HG02852 (cell line): ENCODE measurements at regions not wholly inside any gene's neighbourhood (a gene's known extent, or its start where the extent isn't known, plus 50 kb on each side); places are given as distances from the start of the nearest gene placed in this dataset.

ENCODE experiments used
- ATAC-seq: cut with Tn5 transposase; IDR thresholded peaks from one replicate; pipeline ENCODE4 v1.9.1; 2021; ENCODE audit warnings: mild to moderate bottlenecking, moderate library complexity; ENCODE audit not compliant: unreplicated experiment

DNA sequence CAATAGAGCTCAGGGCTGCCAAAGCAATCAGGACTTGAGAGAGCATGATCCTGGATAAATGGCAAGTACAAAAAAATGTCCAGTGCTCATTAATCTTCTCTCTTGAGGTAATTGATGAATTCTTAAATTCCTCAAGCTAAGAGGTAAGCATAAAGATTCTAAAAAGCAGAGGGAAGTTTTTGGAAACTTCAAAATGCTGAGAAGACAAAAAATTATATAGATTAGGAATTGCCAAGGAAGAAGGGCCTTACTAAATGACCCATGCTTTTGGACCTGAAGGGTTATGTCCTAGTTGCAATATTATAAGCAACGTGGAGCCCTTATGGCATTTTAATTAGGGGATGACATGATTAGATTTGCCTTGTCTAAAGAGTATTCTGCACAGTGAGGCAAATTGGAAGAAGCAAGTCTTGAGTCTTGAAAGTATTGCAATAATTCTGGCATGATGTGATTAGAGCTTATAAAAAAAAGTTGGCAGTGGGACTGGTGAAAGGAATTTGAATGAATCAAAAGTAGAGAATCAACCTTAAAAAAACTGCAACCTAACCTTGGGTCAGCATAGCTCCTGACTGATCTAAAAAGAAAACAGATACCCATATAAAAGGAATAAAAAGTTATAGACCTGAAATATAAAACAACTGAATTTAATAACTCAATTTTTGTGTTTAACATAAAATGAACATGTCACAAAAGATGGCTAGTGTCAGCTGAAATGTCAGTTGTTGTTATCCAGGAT is 323.8 kb upstream of the ARRDC3 start:
- ATAC-seq, result no peak

DNA sequence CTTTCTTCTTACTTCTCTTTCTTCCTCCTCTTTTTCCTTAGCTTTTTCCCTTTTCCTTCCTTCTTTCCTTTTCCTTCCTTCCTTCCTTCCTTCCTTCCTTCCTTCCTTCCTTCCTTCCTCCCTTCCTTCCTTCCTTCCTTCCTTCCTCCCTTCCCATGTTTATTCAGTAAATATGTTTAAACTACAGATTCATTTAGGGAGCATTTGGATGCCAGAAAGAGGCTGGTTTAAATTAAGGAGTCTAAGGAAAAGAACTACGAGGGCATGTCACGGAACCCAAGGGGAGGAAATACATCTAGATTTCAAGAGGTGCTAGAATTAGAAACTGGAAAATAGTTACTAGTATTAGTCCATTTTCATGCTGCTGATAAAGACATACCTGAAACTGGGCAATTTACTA is 320.0 kb upstream of the ARRDC3 start:
- no peak for ATAC-seq

DNA sequence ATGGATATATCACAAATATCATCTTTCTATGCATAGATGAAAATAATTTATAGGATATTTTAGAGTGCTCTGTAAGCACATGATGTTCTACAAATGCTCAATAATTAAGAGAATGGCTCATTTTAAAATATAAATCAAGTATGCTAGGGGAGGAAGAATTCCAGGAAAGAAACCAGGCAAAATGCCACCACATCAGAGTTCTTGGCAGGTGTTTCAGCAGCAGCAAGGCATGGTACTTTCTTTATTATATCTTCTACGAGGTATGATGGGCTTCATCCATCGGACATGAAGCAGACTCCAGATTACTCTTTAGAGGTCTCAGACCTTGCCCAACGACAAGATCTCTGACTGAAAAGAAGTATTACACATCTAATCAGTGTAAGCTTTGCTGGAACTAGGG is 316.3 kb upstream of the ARRDC3 start:
- no peak for ATAC-seq

DNA sequence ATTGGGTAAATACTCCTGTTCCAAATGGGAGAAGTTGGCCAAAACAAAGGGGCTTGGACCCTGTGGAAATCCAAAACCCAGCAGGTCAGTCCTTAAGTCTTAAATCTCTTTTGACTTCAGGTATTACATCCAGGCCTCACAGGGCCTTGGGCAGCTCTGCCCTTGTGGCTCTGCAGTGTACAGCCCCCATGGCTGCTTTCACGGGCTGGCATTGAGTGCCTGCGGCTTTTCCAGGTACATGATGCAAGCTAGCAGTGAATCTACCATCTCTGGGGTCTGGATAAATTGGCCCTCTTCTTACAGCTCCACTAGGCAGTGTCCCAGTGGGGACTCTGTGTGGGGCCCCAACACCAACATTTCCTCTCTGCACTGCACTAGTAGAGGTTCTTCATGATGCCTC is 308.5 kb upstream of the ARRDC3 start:
- ATAC-seq, result no peak

DNA sequence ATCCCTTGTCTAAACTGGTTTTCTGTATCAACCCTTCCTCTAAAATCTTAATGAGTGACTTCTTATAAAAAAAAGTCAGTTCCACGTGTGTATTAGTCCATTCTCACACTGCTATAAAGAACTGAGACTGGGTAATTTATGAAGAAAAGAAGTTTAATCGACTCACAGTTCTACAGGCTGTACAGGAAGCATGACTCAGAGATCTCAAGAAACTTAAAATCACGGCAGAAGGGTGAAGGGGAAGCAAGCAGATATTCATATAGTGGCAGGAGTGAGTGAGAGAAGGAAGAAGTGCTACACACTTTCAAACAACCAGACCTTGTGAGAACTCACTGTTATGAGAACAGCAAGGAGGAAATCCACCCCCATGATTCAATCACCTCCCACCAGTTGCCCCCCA is 307.8 kb upstream of the ARRDC3 start:
- ATAC-seq, result no peak

DNA sequence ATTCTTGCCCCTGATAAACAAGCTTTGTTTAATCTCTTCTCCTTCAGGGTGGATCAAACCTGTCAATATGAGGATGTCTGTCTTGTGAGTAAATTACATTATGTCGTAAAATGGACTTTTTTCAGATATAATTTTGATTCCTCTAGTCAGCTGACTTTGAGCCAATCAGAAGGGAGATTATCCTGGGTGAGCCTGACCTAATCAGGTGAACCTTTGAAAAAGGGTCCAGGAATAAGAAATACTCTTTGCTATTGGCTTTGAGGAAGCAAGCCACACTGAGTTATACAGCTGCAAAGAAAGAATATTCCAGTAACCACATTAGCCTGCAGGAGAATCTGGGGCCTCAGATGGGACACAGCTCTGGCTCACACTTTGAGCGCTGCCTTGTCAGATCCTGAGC is 304.3 kb upstream of the ARRDC3 start:
- ATAC-seq, result no peak

DNA sequence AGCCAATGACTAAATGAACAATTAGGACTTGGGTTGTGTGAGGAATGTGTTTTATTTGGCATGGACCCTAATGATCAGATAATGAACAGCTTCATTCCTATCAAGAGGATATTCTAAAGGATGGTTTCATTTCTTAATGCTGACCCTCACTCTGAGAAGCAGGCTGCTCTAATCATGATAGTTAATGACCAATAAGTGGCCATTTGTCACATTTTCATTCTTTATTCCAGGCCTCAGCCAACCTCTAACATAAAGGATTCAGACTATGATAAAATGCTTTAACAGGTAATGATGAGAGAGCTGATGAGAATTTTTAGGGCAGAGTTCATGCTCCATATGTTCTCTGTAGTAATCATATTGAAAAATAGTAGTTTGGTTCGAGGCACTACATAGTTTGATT is 301.5 kb upstream of the ARRDC3 start:
- no peak for ATAC-seq

DNA sequence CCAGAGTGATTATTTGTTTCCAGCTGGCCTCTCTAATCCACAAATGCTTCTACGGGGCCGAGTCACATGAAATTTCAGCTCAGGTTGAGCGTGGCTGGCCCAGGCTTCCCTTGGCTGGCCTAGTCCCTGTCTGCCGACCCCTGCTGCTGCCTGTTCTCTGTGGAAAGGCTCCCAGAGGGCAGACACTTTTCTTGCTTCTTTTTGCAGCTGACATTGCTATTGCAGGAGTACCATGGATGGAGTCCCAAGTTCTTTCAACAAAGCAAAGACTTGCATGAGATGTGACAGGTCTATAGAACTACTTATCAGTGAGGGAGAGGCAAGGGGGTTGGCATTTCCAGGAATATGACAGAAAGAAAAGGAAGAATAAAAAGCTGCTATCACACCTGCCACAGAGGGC is 287.4 kb upstream of the ARRDC3 start:
- no peak for ATAC-seq

DNA sequence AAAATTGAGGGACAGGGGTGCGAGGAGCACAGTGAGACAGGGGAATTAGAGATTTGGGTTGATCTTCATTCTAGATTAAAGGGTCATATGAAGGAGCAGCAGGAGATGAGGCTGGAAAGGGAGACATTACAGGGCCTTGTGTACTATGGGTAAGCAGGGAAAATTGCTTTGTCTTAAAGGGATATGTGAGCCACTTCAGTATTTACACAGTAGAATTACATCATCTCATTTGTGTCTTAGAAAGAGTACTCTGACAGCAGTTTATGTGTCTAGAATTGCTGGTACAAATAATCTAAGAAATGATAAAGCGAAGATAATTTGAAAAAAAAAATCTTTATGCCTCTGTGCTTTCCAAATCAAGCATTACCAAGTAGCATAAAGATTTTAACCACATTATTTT is 287.0 kb upstream of the ARRDC3 start:
- ATAC-seq, result no peak

DNA sequence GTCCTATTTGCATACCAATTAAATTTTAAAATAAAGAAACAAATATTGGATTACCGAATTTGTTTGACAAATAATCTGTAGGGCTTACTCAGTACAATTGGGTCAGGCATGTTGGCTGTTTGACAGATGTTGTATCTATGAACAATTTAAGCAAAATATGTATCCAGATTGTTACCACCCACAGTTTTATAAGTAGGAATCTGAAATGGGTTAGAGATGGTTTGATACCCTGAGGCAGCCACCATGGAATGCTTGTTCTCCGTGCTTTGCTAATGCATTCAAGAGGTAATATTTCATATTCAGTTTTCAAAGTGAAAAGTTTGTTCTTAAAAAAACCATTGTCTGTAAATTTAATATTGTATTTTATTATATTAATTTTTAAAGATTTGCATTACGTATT is 285.1 kb upstream of the ARRDC3 start:
- ATAC-seq, result no peak

DNA sequence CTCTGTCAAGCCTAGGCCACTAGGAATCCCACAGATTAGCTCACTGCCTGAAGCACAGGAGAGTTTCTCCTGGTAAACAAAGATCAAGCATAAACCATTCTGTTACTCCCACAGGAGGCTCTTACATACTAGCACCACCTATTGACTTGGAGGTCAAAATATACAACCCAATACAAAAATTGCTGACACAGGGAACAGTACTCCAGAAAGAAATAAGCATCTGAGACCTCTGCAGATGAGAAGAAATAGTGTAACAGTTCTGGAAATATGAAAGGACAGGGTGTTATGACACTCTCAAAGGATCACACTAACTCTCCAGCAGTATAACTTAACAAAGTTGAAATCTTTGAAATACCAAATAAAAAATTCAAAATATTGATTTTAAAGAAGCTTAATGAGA is 269.6 kb upstream of the ARRDC3 start:
- no peak for ATAC-seq

DNA sequence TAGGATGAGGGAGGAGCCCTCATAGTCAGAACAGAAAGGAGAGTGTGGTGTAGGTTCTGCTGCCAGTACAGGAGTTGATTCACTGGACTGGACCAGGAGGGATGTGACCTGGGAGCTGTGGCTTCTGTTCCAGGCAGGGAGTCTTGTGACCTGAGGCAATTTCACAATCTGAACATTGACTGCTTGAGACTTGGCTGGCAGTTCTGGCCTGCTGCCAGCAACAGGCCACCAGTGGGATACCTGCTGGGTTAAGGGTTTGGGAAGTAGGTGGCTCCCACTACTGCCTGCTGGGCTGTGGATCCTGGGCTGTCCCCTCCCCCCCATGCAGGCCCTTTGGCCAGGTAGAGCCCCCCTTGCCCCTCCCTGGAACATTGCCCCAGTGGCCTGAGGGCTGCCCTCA is 268.6 kb upstream of the ARRDC3 start:
- no peak for ATAC-seq

DNA sequence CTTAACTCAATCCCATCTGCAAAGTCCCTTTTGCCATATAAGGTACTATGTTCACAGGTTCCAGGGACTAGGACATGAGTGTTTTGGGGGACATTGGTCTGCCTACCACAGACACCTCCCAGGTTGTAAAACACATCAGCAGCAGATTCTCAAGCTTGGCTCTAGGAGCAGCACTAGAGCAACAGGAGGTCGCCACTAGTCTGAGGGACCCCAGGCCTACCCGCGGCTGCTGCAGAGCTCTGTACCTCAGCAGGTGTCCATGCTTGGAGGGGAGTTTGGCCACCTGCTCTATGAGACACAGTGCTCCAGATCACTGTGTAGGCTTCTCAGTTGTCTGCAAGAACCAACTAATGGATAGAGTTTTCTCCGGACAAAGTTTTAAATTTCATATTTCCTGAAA is 262.2 kb upstream of the ARRDC3 start:
- ATAC-seq, result no peak

DNA sequence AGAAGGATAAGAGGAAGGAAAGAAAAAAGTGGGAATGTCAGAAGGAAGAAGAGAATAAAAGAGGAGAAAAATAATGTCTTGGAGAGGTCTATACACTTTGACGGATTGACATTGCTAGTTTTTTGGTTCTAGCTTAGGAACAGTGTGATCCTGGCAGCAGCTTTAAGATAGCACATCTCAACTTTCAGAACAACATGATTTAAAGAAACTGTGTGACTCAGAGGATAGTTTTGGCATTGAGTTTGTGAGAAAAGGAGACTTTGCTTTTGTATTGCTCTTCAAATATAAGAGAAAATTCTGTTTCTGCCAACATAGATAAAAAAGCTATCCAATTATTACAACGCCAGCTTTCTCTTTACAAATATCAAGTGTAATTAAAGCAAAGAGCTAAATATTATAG is 260.7 kb upstream of the ARRDC3 start:
- ATAC-seq, result no peak

DNA sequence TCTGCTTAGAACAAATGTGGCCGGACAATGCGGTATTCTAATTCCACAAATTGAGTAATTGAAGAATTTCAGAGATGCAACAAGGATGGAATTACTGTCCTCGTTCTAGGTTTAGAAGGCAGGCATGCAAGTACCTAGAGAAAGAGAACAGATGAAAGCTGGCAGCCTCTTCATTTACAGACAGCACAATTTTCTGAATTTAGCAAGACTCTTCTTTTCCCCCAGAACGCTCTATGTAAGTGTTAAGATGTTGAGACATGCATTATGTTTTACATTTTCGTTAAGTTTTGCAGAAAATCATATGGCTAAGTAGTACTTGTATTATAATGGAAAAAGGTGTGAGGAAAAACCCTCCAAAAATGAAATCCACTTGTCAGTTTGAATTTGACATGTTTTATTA is 259.5 kb upstream of the ARRDC3 start:
- ATAC-seq, result no peak

DNA sequence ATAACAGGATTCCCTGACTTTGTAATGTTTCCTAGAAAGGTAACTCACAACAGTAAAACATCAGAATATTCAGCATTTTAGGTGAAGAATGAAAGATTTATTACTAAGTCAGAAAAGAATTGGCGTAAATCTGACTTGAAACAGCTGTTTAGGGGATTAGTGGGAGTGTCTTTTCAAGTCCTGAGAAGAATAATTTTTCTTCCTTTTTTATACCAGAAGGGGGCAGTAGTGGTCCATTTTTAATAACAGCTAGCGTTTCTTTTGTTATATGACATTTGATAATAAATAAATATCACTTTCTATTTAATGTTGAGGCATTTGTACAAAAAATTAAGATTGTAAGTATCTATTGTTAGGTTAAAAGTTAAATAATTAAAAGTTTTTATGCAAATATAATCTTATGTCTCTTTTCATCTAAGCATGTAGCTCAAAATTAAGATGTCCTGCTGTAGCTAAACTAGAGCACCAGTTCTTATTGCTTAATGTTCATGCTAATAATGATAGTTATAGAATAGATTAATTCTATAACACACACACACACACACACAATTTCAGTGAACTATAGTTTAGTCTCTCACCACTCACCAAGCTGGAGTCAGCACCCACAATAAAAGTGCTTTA is 258.7 kb upstream of the ARRDC3 start:
- ATAC-seq, result no peak

DNA sequence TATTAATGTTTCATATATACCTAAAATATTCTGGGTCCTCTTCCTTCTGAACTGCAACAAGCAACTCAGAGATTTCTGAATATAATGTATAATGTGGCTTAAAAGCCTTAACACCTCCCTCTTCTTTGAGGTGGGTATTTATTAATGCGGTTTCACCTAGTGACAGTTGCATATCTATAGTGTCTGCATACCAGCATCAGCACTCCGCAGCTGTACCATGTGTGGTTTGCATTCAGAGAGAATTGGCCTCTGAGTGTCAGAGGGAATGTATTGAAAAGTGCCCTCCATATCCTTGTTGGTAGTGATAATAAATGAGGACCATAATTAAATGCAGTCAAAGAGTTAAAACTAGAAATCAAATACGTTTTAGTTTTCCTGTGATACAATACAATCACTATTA is 256.6 kb upstream of the ARRDC3 start:
- no peak for ATAC-seq

DNA sequence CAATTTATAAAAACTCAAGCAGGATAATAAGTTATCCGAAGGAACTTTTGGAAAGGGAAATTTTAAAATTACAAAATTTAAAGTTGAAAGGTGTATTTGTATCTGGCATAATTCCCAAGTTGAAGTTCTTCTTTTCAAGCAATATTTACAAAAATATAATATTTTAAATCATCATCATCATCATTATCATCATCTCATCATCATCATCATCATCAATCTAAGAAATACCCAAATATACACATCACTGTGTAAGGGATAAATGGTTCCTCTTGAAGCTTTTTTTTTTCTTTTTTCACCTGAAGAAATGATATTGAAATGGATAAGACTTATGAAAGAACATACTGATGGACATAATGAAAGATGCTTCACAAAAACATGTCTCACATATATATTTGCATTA is 254.9 kb upstream of the ARRDC3 start:
- ATAC-seq, result no peak

DNA sequence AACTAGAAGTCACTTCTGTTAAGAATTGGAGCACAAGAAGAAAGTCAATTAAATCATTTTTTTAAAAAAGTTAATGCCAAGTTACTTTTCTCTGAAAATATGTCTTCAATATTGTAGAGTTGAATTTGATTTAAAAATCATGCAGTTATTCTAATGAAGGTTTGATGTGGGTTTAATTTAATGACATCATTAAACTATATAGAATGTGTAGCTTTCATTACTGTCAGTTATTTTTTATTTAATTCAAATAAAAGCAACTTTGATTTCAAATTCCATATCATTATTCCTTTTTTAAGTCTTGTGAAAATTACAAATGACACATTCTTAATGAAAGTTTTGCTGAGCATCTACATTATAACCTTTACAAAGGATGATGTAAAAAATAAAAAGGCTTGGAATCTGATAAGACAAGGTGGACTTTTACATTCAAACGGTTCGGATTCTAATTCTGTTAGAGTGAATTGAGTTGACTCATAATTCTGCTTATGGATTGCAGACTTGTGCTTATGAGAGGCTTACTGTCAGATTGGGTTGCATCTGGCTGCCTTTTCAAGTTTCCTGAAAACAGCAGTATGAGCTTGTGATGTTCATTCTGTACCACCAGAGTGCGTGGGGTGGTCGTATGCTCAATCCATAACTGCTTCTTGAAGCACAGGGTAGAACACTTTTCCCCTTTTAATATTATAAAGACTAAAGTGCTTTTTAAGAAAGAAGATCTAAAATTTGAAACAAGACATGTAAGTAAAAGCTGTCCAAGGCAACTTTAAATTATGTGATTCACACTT is 253.0 kb upstream of the ARRDC3 start:
- no peak for ATAC-seq

DNA sequence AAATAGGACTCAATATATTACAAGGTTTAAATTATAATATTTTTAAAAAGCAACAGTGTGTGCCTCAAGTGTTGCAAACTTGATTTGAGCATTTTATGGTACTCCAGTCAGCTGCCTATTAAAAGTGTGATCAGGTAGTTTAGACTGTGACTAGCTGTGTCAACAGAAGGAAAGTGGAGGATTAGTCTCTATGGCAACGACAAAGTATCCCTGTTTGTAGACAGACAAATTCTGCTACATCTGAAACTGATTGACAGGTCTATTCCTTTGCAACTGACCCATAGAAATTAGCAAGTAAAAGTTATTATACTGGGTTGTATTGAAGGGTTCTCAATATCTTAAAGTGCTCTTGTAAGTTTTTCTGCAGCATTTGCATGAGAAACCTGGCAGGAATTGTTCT is 249.8 kb upstream of the ARRDC3 start:
- ATAC-seq, result no peak

DNA sequence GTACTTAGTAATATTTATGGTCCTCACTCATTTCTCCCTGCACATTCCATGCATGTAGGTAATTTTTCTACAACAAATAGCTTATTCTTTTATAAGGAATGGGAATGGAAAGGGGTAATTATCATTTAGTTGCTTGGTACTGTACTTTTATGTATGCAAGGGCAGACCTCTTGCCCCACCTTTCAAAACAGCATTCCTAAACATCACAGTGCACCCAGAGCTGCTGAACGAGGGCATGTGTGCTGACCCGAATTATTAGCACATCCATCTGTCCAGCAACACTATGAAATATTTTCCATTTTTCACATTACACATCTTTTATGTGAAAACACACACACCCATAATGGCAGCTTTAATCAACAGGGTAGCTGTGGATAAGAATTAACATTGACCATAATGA is 228.6 kb upstream of the ARRDC3 start:
- no peak for ATAC-seq

DNA sequence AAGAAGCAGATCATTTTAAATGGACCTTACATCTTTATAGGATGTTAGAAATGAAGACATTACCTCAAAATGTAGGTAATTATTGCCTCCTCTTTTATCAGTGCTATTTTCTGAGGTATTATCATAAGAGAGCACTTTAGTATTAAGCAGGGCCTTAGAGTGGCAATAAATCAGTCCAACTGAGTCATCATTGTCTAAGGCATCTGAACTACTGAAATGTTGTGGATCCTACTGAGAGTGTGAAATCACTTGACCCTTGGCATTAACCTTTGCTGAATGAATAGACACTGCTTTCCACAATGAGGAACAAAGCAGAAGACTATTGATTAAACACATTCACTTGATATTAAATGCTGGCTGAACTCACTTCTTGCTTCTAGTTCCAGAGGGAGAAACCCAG is 224.6 kb upstream of the ARRDC3 start:
- no peak for ATAC-seq
